ENCODE measurements at regions not wholly inside any gene's neighbourhood (a gene's known extent, or its start where the extent isn't known, plus 50 kb on each side); places are given as distances from the start of the nearest gene placed in this dataset.
"Not testable (repeated sequence)": the region's sequence is repeated elsewhere in the genome, so short reads cannot be mapped to it uniquely, and the experiment has no call there.

DNA sequence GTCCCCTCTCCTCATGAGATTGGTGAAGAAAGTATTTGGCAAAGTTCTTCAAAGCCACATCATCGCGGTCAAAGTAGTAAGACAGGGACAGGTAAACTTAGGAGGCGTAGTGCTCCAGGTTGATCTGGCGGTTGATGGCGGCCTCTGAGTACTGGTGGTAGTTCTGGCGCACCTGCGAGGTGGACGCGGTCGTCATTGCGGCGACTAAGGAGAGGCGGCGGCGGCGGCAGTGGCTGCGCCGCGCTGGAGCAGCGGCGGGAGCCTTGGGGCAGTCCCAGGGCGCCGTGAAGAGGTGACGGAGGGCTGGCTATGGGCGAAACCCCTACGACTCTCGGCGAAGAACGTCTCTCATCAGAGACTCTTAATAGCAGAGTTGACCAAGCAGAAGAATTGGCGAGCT lies 107.2 kb upstream of the UBE2E3 start:
- H3K4me3 ChIP-seq (ENCODE audit: low read length) = no peak overlapping the region

GRCh38 chr2:180872781-180873180 lies 107.6 kb upstream of the UBE2E3 start:
- not testable (repeated sequence) for DNase-seq (ENCODE audit: low read depth); H3K4me3 ChIP-seq (ENCODE audit: low read length)

More for the DNA sequence above, 107.2 kb upstream of the UBE2E3 start:
- no peak for DNase-seq (ENCODE audit: low read depth)
- TF ChIP-seq CTCF (conservative IDR thresholded peaks at IDR 0.05; ENCODE audit: low read depth, low read length) = no peak

GRCh38 chr2:180872255-180872654 lies 108.2 kb upstream of the UBE2E3 start:
- no peak for TF ChIP-seq CTCF (conservative IDR thresholded peaks at IDR 0.05; ENCODE audit: low read depth, low read length)
- DNase-seq (ENCODE audit: low read depth) = no peak
- no peak overlapping the region for H3K4me3 ChIP-seq (ENCODE audit: low read length)

- DNase-seq (ENCODE audit: low read depth) = no peak
- TF ChIP-seq CTCF (conservative IDR thresholded peaks at IDR 0.05; ENCODE audit: low read depth, low read length) = no peak
- H3K4me3 ChIP-seq (ENCODE audit: low read length) = no peak overlapping the region
These were observed 108.8 kb upstream of the UBE2E3 start for GRCh38 chr2:180871649-180872048.

DNA sequence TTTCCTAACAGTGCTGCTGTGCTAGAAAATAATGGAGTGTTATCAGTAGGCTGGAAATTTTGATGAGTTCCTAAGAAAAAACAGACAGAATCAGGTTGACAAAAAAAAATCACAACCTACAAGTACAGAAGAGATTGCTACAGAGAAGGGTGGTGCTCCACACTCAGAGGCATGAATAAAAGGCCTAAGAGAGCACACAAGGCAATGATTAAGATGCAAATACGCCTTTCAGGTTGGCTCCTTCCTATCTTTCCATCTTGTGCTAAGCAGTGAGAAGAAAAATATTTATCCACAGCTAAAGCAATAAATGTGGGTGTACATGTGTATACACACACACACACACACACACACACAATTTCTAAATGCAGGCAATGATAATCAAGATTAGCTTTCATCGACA lies 130.6 kb upstream of the UBE2E3 start:
- H3K4me3 ChIP-seq (ENCODE audit: low read length) = no peak overlapping the region
- no peak for TF ChIP-seq CTCF (conservative IDR thresholded peaks at IDR 0.05; ENCODE audit: low read depth, low read length)
- no peak for DNase-seq (ENCODE audit: low read depth)

DNA sequence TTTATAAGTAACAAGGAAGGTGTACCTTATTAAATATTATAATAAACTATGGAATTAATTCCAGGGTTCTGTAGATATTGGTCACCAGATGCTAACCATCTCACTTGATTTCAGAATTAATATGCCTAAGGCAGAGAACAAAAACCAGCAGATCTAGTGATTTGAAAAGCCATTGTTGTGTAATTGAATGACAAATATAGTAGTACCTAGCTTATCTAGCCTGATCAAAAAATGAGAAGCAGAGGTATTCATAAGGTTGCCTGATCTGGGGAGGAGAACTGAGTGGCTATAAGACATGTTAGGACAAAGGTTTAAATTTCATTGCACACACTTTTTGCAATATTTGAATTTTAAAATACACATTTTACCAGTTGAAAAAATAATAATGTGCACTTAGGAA lies 132.0 kb upstream of the UBE2E3 start:
- no peak for TF ChIP-seq CTCF (conservative IDR thresholded peaks at IDR 0.05; ENCODE audit: low read depth, low read length)
- no peak for DNase-seq (ENCODE audit: low read depth)

DNA sequence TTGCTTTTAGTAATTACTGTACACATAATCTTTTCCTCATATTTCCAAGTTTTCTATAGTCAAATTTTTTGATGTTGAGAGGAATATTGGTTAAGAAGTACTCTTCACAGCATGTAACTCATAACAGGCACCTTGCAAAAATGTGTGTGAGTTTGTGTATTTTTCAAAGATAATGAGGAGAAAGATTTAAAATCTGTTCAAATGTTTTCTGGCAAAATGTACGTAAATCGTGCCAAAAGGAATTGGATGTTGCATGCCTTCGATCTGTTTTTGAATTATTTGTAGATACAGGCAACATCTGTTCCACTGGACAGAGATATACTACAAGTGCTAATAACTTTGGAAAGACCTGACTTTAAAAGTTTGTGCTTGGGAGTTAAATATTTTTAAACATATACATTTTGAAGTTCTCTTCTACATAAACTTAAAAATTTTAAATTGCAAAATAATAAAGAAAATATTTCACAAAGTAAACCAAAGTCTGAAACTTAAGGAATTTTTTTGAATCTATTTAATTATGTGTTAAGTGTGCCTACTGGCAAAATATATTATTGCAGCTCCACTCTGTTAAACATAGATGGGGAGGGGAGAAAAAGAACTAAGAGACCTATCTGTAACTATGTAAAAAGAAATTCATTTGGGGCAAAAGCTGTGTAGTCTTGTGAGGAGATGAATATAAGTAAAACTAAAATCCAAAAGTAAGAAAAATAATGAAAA lies 133.5 kb upstream of the UBE2E3 start:
- H3K4me3 ChIP-seq (ENCODE audit: low read length) = no peak overlapping the region
- no peak for DNase-seq (ENCODE audit: low read depth)
- TF ChIP-seq CTCF (conservative IDR thresholded peaks at IDR 0.05; ENCODE audit: low read depth, low read length) = peak; percentile 17

More for the DNA sequence above, 132.0 kb upstream of the UBE2E3 start:
- no peak overlapping the region for H3K4me3 ChIP-seq (ENCODE audit: low read length)

Measured in retinal pigment epithelial cell (primary cell).